H9 (cell line): ENCODE measurements at regions not wholly inside any gene's neighbourhood (a gene's known extent, or its start where the extent isn't known, plus 50 kb on each side); places are given as distances from the start of the nearest gene placed in this dataset.

Experiments used
- DNase-seq: peaks from one replicate; pipeline ENCODE4 v3.0.0-alpha.2; 2017
- H2AFZ ChIP-seq: one replicate; pipeline ENCODE4 v1.6.1; 2013; ENCODE audit warnings: mild to moderate bottlenecking, low read length, control low read depth, moderate library complexity
- H2AK5ac ChIP-seq: 2 replicates; pipeline ENCODE4 v1.6.1; 2013; ENCODE audit warnings: low read length, control low read depth, mixed read lengths; ENCODE audit not compliant: insufficient read length
- H2BK120ac ChIP-seq: one replicate; pipeline ENCODE4 v1.6.1; 2013; ENCODE audit warnings: low read depth, mild to moderate bottlenecking, low read length, control low read depth, inconsistent platforms; ENCODE audit not compliant: poor library complexity, severe bottlenecking
- H2BK12ac ChIP-seq: 2 replicates; pipeline ENCODE4 v1.6.1; 2013; ENCODE audit warnings: low read length, control low read depth, mixed read lengths, low read depth; ENCODE audit not compliant: insufficient read length
- H2BK15ac ChIP-seq: 2 replicates; pipeline ENCODE4 v1.6.1; 2013; ENCODE audit warnings: low read depth, low read length, control low read depth
- H2BK20ac ChIP-seq: one replicate; pipeline ENCODE4 v1.6.1; 2013; ENCODE audit warnings: low read depth, mild to moderate bottlenecking, low read length, control low read depth, inconsistent platforms; ENCODE audit not compliant: poor library complexity, severe bottlenecking
- H2BK5ac ChIP-seq: 2 replicates; pipeline ENCODE4 v1.6.1; 2013; ENCODE audit warnings: low read length, control low read depth, mixed read lengths; ENCODE audit not compliant: insufficient read length
- H3K14ac ChIP-seq: 2 replicates; pipeline ENCODE4 v1.6.1; 2013; ENCODE audit warnings: low read length, control low read depth; ENCODE audit not compliant: insufficient read depth
- H3K18ac ChIP-seq: 2 replicates; pipeline ENCODE4 v1.6.1; 2013; ENCODE audit warnings: low read depth, mild to moderate bottlenecking, mixed read lengths, low read length, control low read depth; ENCODE audit not compliant: insufficient read length
- H3K23ac ChIP-seq: 2 replicates; pipeline ENCODE4 v1.6.1; 2013; ENCODE audit warnings: low read length, control low read depth, mixed read lengths, low read depth; ENCODE audit not compliant: insufficient read length
- H3K23me2 ChIP-seq: 2 replicates; pipeline ENCODE4 v1.6.1; 2013; ENCODE audit warnings: low read depth, mild to moderate bottlenecking, mixed read lengths, low read length, control low read depth; ENCODE audit not compliant: insufficient read length, poor library complexity, severe bottlenecking
- H3K27ac ChIP-seq: 2 replicates; pipeline ENCODE4 v1.5.1; 2013; ENCODE audit warnings: low read length, control low read depth, mixed read lengths, low read depth; ENCODE audit not compliant: insufficient read length
- H3K27me3 ChIP-seq: 2 replicates; pipeline ENCODE4 v1.6.1; 2013; ENCODE audit warnings: low read length, control low read depth, inconsistent platforms; ENCODE audit not compliant: insufficient read depth
- H3K4ac ChIP-seq: 2 replicates; pipeline ENCODE4 v1.6.1; 2013; ENCODE audit warnings: low read depth, mild to moderate bottlenecking, control low read depth, inconsistent platforms, low read length, moderate library complexity
- H3K4me1 ChIP-seq: 2 replicates; pipeline ENCODE4 v1.6.1; 2013; ENCODE audit warnings: low read length, control low read depth, inconsistent platforms; ENCODE audit not compliant: insufficient read depth
- H3K4me2 ChIP-seq: 2 replicates; pipeline ENCODE4 v1.6.1; 2013; ENCODE audit warnings: low read length, control low read depth, mixed read lengths; ENCODE audit not compliant: insufficient read length, insufficient read depth
- H3K56ac ChIP-seq: 2 replicates; pipeline ENCODE4 v1.6.1; 2013; ENCODE audit warnings: low read depth, mild to moderate bottlenecking, mixed read lengths, low read length, control low read depth; ENCODE audit not compliant: insufficient read length
- H3K79me1 ChIP-seq: 2 replicates; pipeline ENCODE4 v1.6.1; 2013; ENCODE audit warnings: low read depth, mild to moderate bottlenecking, moderate library complexity, low read length, control low read depth, inconsistent platforms; ENCODE audit not compliant: insufficient read depth, poor library complexity, severe bottlenecking
- H3K79me2 ChIP-seq: 2 replicates; pipeline ENCODE4 v1.6.1; 2013; ENCODE audit warnings: low read length, control low read depth, inconsistent platforms; ENCODE audit not compliant: insufficient read depth
- H3K9ac ChIP-seq: 2 replicates; pipeline ENCODE4 v1.6.1; 2013; ENCODE audit warnings: low read length, control low read depth, mixed read lengths; ENCODE audit not compliant: insufficient read length; ENCODE audit errors: extremely low read depth
- H3K9me3 ChIP-seq: one replicate; pipeline ENCODE4 v1.6.1; 2013; ENCODE audit warnings: low read depth, low read length, inconsistent platforms; ENCODE audit not compliant: control insufficient read depth
- H3T11ph ChIP-seq: one replicate; pipeline ENCODE4 v1.6.1; 2013; ENCODE audit warnings: mild to moderate bottlenecking, low read length, control low read depth, inconsistent platforms
- H4K20me1 ChIP-seq: one replicate; pipeline ENCODE4 v1.6.1; 2013; ENCODE audit not compliant: control insufficient read depth, insufficient read length, insufficient read depth
- H4K5ac ChIP-seq: 2 replicates; pipeline ENCODE4 v1.6.1; 2013; ENCODE audit warnings: low read depth, mild to moderate bottlenecking, mixed read lengths, low read length, control low read depth; ENCODE audit not compliant: insufficient read length
- H4K8ac ChIP-seq: replicated peaks from 2 replicates; pipeline ENCODE4 v1.6.1; 2013; ENCODE audit warnings: low read length, control low read depth, mixed read lengths, low read depth; ENCODE audit not compliant: insufficient read length
- H4K91ac ChIP-seq: 2 replicates; pipeline ENCODE4 v1.6.1; 2013; ENCODE audit warnings: low read depth, mild to moderate bottlenecking, moderate library complexity, mixed read lengths, low read length, control low read depth; ENCODE audit not compliant: insufficient read length
- H3K27ac Mint-ChIP-seq, 3 experiments: 2 replicates in 2 of 3; 3 replicates in 1 of 3; pipeline ENCODE4 v1.8.0; 2020 to 2021; ENCODE audit warnings: mixed read lengths in 3 of 3, mild to moderate bottlenecking in 1 of 3, moderate library complexity in 1 of 3
- H3K27me3 Mint-ChIP-seq: 2 replicates; pipeline ENCODE4 v1.8.0; 2021; ENCODE audit warnings: low read depth, mild to moderate bottlenecking, moderate library complexity, mixed read lengths
- H3K36me3 Mint-ChIP-seq, 3 experiments: 2 replicates in 2 of 3; 3 replicates in 1 of 3; pipeline ENCODE4 v1.8.0; 2020 to 2021; ENCODE audit warnings: low read depth in 3 of 3, mixed read lengths in 3 of 3; ENCODE audit not compliant: insufficient read depth in 1 of 3
- H3K4me1 Mint-ChIP-seq, 2 experiments: 2 replicates each; pipeline ENCODE4 v1.8.0; 2020; ENCODE audit warnings: mixed read lengths in 2 of 2
- H3K4me3 Mint-ChIP-seq, 2 experiments: 2 replicates in 1 of 2; 3 replicates in 1 of 2; pipeline ENCODE4 v1.8.0; 2020 to 2021; ENCODE audit warnings: mild to moderate bottlenecking in 2 of 2, mixed read lengths in 2 of 2, moderate library complexity in 1 of 2
- H3K9me3 Mint-ChIP-seq, 2 experiments: 2 replicates in 1 of 2; 3 replicates in 1 of 2; pipeline ENCODE4 v1.8.0; 2020; ENCODE audit warnings: mild to moderate bottlenecking in 2 of 2, mixed read lengths in 2 of 2, moderate library complexity in 1 of 2
- CTCF ChIP-seq: fragments of 200-600 bp; sonication (generic); conservative IDR thresholded peaks from 3 replicates; pipeline ENCODE4 v1.8.0; 2021; ENCODE audit warnings: antibody characterized with exemption, mild to moderate bottlenecking
- WGBS: extraction: QIAGEN DNeasy Blood & Tissue Kit; methylation state at CpG from one replicate; pipeline ENCODE4 v1.1.7; 2013; ENCODE audit warnings: missing lambda C conversion rate, low lambda C conversion rate, mixed read lengths; ENCODE audit not compliant: insufficient read length; ENCODE audit errors: extremely low coverage; 5-methylcytosine and 5-hydroxymethylcytosine counted together

- no peaks in the 10 kb centered on the region; a peak in 1 of 7 replicates for H3K36me3 Mint-ChIP-seq
- no peak overlapping the region for H3K27ac Mint-ChIP-seq
- H3K4me1 ChIP-seq, result no peaks in the 10 kb centered on the region
- H2AK5ac ChIP-seq, result no peak overlapping the region
- no peak overlapping the region for H3K9ac ChIP-seq
- no peak overlapping the region for H2BK15ac ChIP-seq
- H3K4ac ChIP-seq, result no peak overlapping the region
- no peak overlapping the region for H3K18ac ChIP-seq
- no peaks in the 10 kb centered on the region for H4K20me1 ChIP-seq
- no peak overlapping the region for H3K56ac ChIP-seq
- H3K23me2 ChIP-seq, result no peaks in the 10 kb centered on the region
- no peaks in the 10 kb centered on the region for H3K79me1 ChIP-seq
- H3K4me2 ChIP-seq, result no peak overlapping the region
- no peak overlapping the region for H3K23ac ChIP-seq
- peaks cover 6% of the 10 kb centered on the region for H3K27me3 Mint-ChIP-seq
- H3K79me2 ChIP-seq, result no peaks in the 10 kb centered on the region
- no peak overlapping the region for H3K14ac ChIP-seq
- H4K8ac ChIP-seq, result no peak overlapping the region
- no peak overlapping the region for H2BK5ac ChIP-seq
- no peak for DNase-seq
- no peak for TF ChIP-seq CTCF
- H3T11ph ChIP-seq, result no peak overlapping the region
- H2AFZ ChIP-seq, result no peak overlapping the region
- H3K27ac ChIP-seq, result no peak overlapping the region
- no peak overlapping the region for H4K91ac ChIP-seq
- WGBS, result no CpG with 5 or more reads among the region's 4 CpGs
- H4K5ac ChIP-seq, result no peak overlapping the region
- peaks cover 0 to 2% of the 10 kb centered on the region in 2 experiments; a peak in 2 of 5 replicates for H3K9me3 Mint-ChIP-seq
- no peak overlapping the region for H2BK12ac ChIP-seq
- no peak overlapping the region for H2BK120ac ChIP-seq
- no peaks in the 10 kb centered on the region for H3K27me3 ChIP-seq
- H3K4me3 Mint-ChIP-seq, result no peak overlapping the region
- no peaks in the 10 kb centered on the region for H3K9me3 ChIP-seq
- H3K4me1 Mint-ChIP-seq, result no peaks in the 10 kb centered on the region
- H2BK20ac ChIP-seq, result no peak overlapping the region
Observed at GRCh38 chr10:28849821-28850220, 172.5 kb downstream of the BAMBI start.
